ENCODE measurements at regions not wholly inside any gene's neighbourhood (a gene's known extent, or its start where the extent isn't known, plus 50 kb on each side); places are given as distances from the start of the nearest gene placed in this dataset.

DNA sequence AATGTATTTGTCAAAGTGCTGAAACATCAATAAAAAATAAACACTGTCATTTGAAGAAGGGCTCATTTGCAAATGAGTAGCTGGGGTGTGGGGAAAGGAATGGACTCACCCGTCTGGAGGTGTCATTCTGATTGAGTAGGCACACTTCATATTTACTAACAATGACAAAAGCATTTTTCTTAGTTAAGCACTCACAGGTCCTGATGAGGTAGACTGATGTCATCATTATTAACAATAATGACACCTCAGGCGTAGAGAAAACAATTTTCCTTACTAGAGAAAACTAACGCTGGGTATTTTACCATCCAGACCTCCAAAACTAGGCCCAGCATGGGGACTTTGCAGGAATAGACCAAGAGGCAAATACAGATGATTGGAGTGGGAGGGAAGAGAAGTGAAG lies 76.0 kb downstream of the UNC5CL start (continued):
- TF ChIP-seq, protein P1, sequence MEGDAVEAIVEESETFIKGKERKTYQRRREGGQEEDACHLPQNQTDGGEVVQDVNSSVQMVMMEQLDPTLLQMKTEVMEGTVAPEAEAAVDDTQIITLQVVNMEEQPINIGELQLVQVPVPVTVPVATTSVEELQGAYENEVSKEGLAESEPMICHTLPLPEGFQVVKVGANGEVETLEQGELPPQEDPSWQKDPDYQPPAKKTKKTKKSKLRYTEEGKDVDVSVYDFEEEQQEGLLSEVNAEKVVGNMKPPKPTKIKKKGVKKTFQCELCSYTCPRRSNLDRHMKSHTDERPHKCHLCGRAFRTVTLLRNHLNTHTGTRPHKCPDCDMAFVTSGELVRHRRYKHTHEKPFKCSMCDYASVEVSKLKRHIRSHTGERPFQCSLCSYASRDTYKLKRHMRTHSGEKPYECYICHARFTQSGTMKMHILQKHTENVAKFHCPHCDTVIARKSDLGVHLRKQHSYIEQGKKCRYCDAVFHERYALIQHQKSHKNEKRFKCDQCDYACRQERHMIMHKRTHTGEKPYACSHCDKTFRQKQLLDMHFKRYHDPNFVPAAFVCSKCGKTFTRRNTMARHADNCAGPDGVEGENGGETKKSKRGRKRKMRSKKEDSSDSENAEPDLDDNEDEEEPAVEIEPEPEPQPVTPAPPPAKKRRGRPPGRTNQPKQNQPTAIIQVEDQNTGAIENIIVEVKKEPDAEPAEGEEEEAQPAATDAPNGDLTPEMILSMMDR (IDR thresholded peaks at IDR 0.05) = no peak

DNA sequence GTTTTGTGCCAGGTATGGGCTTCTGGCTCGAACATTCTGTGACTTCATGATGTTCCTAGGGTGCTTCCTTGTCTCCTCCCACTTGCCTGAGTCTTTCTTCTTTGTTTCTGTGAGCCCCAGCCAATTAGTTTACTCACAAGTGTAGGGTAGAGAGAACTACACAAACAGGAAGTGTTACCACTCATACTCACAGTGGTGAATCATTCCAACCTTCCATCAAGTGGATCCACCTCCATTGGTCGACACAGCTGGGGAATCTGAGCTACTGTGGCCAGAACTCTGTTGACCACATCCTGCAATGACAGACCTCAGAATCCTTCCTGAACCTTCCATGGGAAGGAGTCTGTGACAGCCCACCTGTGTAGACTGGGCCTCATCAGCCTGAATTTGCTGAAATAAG lies 76.8 kb downstream of the UNC5CL start:
- TF ChIP-seq SOX15 (CRISPR knock-in tag; IDR thresholded peaks at IDR 0.05) = no peak
- TF ChIP-seq ZNF423 (CRISPR knock-in tag; IDR thresholded peaks at IDR 0.05) = no peak
- TF ChIP-seq CREB1 (CRISPR knock-in tag; IDR thresholded peaks at IDR 0.05) = no peak
- no peak for TF ChIP-seq CREM (CRISPR knock-in tag; IDR thresholded peaks at IDR 0.05)
- TF ChIP-seq NFATC4 (CRISPR knock-in tag; IDR thresholded peaks at IDR 0.05) = no peak
- TF ChIP-seq ZNF671 (CRISPR knock-in tag; IDR thresholded peaks at IDR 0.05) = no peak
- no peak for TF ChIP-seq JAZF1 (CRISPR knock-in tag; IDR thresholded peaks at IDR 0.05)
- no peak for TF ChIP-seq JUN (CRISPR knock-in tag; IDR thresholded peaks at IDR 0.05)
- no peak for TF ChIP-seq GTF2I (CRISPR knock-in tag; conservative IDR thresholded peaks at IDR 0.05)
- TF ChIP-seq, protein P2, sequence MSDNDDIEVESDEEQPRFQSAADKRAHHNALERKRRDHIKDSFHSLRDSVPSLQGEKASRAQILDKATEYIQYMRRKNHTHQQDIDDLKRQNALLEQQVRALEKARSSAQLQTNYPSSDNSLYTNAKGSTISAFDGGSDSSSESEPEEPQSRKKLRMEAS (CRISPR knock-in tag; IDR thresholded peaks at IDR 0.05) = no peak
- no peak for TF ChIP-seq SMAD3 (CRISPR knock-in tag; IDR thresholded peaks at IDR 0.05; ENCODE audit: borderline replicate concordance)
- TF ChIP-seq ZNF232 (CRISPR knock-in tag; IDR thresholded peaks at IDR 0.05) = no peak
- TF ChIP-seq, protein P3, sequence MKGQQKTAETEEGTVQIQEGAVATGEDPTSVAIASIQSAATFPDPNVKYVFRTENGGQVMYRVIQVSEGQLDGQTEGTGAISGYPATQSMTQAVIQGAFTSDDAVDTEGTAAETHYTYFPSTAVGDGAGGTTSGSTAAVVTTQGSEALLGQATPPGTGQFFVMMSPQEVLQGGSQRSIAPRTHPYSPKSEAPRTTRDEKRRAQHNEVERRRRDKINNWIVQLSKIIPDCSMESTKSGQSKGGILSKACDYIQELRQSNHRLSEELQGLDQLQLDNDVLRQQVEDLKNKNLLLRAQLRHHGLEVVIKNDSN (CRISPR knock-in tag; IDR thresholded peaks at IDR 0.05) = no peak
- TF ChIP-seq MXD4 (CRISPR knock-in tag; IDR thresholded peaks at IDR 0.05; ENCODE audit: borderline replicate concordance) = no peak
- TF ChIP-seq FOXP1 (CRISPR knock-in tag; IDR thresholded peaks at IDR 0.05; ENCODE audit: borderline replicate concordance) = no peak
- TF ChIP-seq, protein P4, sequence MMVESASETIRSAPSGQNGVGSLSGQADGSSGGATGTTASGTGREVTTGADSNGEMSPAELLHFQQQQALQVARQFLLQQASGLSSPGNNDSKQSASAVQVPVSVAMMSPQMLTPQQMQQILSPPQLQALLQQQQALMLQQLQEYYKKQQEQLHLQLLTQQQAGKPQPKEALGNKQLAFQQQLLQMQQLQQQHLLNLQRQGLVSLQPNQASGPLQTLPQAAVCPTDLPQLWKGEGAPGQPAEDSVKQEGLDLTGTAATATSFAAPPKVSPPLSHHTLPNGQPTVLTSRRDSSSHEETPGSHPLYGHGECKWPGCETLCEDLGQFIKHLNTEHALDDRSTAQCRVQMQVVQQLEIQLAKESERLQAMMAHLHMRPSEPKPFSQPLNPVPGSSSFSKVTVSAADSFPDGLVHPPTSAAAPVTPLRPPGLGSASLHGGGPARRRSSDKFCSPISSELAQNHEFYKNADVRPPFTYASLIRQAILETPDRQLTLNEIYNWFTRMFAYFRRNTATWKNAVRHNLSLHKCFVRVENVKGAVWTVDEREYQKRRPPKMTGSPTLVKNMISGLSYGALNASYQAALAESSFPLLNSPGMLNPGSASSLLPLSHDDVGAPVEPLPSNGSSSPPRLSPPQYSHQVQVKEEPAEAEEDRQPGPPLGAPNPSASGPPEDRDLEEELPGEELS (CRISPR knock-in tag; IDR thresholded peaks at IDR 0.05) = no peak
- TF ChIP-seq ZNF317 (CRISPR knock-in tag; IDR thresholded peaks at IDR 0.05; ENCODE audit: borderline replicate concordance, low read depth) = no peak
- TF ChIP-seq, protein P5, sequence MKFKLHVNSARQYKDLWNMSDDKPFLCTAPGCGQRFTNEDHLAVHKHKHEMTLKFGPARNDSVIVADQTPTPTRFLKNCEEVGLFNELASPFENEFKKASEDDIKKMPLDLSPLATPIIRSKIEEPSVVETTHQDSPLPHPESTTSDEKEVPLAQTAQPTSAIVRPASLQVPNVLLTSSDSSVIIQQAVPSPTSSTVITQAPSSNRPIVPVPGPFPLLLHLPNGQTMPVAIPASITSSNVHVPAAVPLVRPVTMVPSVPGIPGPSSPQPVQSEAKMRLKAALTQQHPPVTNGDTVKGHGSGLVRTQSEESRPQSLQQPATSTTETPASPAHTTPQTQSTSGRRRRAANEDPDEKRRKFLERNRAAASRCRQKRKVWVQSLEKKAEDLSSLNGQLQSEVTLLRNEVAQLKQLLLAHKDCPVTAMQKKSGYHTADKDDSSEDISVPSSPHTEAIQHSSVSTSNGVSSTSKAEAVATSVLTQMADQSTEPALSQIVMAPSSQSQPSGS (CRISPR knock-in tag; IDR thresholded peaks at IDR 0.05; ENCODE audit: borderline replicate concordance, low read depth) = no peak
- TF ChIP-seq, protein P6, sequence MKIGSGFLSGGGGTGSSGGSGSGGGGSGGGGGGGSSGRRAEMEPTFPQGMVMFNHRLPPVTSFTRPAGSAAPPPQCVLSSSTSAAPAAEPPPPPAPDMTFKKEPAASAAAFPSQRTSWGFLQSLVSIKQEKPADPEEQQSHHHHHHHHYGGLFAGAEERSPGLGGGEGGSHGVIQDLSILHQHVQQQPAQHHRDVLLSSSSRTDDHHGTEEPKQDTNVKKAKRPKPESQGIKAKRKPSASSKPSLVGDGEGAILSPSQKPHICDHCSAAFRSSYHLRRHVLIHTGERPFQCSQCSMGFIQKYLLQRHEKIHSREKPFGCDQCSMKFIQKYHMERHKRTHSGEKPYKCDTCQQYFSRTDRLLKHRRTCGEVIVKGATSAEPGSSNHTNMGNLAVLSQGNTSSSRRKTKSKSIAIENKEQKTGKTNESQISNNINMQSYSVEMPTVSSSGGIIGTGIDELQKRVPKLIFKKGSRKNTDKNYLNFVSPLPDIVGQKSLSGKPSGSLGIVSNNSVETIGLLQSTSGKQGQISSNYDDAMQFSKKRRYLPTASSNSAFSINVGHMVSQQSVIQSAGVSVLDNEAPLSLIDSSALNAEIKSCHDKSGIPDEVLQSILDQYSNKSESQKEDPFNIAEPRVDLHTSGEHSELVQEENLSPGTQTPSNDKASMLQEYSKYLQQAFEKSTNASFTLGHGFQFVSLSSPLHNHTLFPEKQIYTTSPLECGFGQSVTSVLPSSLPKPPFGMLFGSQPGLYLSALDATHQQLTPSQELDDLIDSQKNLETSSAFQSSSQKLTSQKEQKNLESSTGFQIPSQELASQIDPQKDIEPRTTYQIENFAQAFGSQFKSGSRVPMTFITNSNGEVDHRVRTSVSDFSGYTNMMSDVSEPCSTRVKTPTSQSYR (CRISPR knock-in tag; IDR thresholded peaks at IDR 0.05) = no peak
- DNase-seq (ENCODE audit: low spot score) = no peak
- CTCF ChIA-PET = interaction anchor here (1.2 to 1.3 kb wide), 2 partner anchors 35 to 66 kb away, joined by 3 read pairs; no protein-coding TSS in a partner anchor
- H3K9me3 Mint-ChIP-seq = no peaks in the 10 kb centered on the region
- peak; percentile 44; the same call in 1 of the 2 replicates for ATAC-seq
- peaks cover 19% of the 10 kb centered on the region for H3K4me1 Mint-ChIP-seq
- no peak overlapping the region; the same call in 1 of the 2 replicates for H3K27ac Mint-ChIP-seq
- H3K4me3 Mint-ChIP-seq = no peak overlapping the region
- peaks cover 7% of the 10 kb centered on the region; the same call in 1 of the 2 replicates for H3K27me3 Mint-ChIP-seq (ENCODE audit: low read depth)
- no peaks in the 10 kb centered on the region for H3K36me3 Mint-ChIP-seq
- POLR2A ChIA-PET = interaction anchor here (0.6 kb wide), 1 partner anchor 12 kb away, joined by 3 read pairs; no protein-coding TSS in a partner anchor
